H1 (cell line): ENCODE measurements at regions not wholly inside any gene's neighbourhood (a gene's known extent, or its start where the extent isn't known, plus 50 kb on each side); places are given as distances from the start of the nearest gene placed in this dataset.

Experiments used
- GTF2F1 ChIP-seq: IDR thresholded peaks from 2 replicates; pipeline ENCODE4 v1.6.1; 2012; ENCODE audit warnings: low read depth, low read length, improper control_type of control experiment, borderline replicate concordance

- no peak for TF ChIP-seq GTF2F1
Measured at GRCh38 chr18:27778925-27779324, 398.0 kb downstream of the CDH2 start (continued).
